CD14-positive monocyte (primary cell): ENCODE measurements at regions not wholly inside any gene's neighbourhood (a gene's known extent, or its start where the extent isn't known, plus 50 kb on each side); places are given as distances from the start of the nearest gene placed in this dataset.

Experiments used
- DNase-seq, 3 donors: peaks; one replicate each; pipeline ENCODE4 v3.0.0-alpha.2; 2011 to 2022
- H2AFZ ChIP-seq: 2 replicates; pipeline ENCODE4 v1.6.0; 2012; ENCODE audit warnings: mild to moderate bottlenecking, low read depth, low read length, inconsistent platforms; ENCODE audit not compliant: insufficient read depth, poor library complexity, severe bottlenecking
- H3K27ac ChIP-seq, 2 donors: 1 replicate in 1 of 2; 2 replicates in 1 of 2; pipeline ENCODE4 v1.5.1; 2012 to 2013; ENCODE audit warnings: low read length in 2 of 2, control low read depth in 1 of 2, inconsistent platforms in 1 of 2, low read depth in 1 of 2, mild to moderate bottlenecking in 1 of 2
- H3K27me3 ChIP-seq, 2 donors: one replicate each; pipeline versions ENCODE4 v1.6.0 to v1.6.1; 2011 to 2013; ENCODE audit warnings: low read length in 2 of 2; ENCODE audit not compliant: control insufficient read depth in 2 of 2, insufficient read depth in 2 of 2
- H3K36me3 ChIP-seq, 2 donors: replicated peaks in 1 of 2; 1 replicate in 1 of 2; 2 replicates in 1 of 2; pipeline versions ENCODE4 v1.5.1 to v1.6.1; 2012 to 2013; ENCODE audit warnings: low read length in 2 of 2, control low read depth in 1 of 2, inconsistent platforms in 1 of 2, mild to moderate bottlenecking in 1 of 2; ENCODE audit not compliant: insufficient read depth in 2 of 2, control insufficient read depth in 1 of 2
- H3K4me1 ChIP-seq, 2 donors: 1 replicate in 1 of 2; 2 replicates in 1 of 2; pipeline versions ENCODE4 v1.5.1 to v1.6.1; 2012 to 2013; ENCODE audit warnings: low read length in 2 of 2, control low read depth in 1 of 2, inconsistent platforms in 1 of 2, mild to moderate bottlenecking in 1 of 2, moderate library complexity in 1 of 2; ENCODE audit not compliant: insufficient read depth in 2 of 2, control insufficient read depth in 1 of 2
- H3K4me2 ChIP-seq: replicated peaks from 2 replicates; pipeline ENCODE3; 2012; ENCODE audit warnings: low read length, moderate library complexity, mild to moderate bottlenecking; ENCODE audit not compliant: poor library complexity, severe bottlenecking; ENCODE audit errors: extremely low read depth
- H3K4me3 ChIP-seq, 3 experiments: fragments of 200-600 bp in 1 of 3; sonication (generic) in 1 of 3; replicated peaks in 1 of 3; 1 replicate in 2 of 3; 2 replicates in 1 of 3; pipeline ENCODE4 v1.5.1; 2011 to 2013; ENCODE audit warnings: low read length in 3 of 3, mild to moderate bottlenecking in 3 of 3, control low read depth in 2 of 3, low read depth in 2 of 3, inconsistent platforms in 1 of 3, moderate library complexity in 1 of 3
- H3K79me2 ChIP-seq: 2 replicates; pipeline ENCODE4 v1.6.0; 2012; ENCODE audit warnings: mild to moderate bottlenecking, control low read depth, inconsistent platforms, low read length, moderate library complexity; ENCODE audit not compliant: insufficient read depth
- H3K9ac ChIP-seq: 2 replicates; pipeline ENCODE4 v1.6.0; 2017; ENCODE audit warnings: low read length, mild to moderate bottlenecking; ENCODE audit not compliant: insufficient read depth, poor library complexity, severe bottlenecking
- H3K9me3 ChIP-seq, 2 donors: replicated peaks in 1 of 2; 1 replicate in 1 of 2; 2 replicates in 1 of 2; pipeline versions ENCODE4 v1.5.1 to v1.6.1; 2012 to 2013; ENCODE audit warnings: low read length in 2 of 2, control low read depth in 1 of 2; ENCODE audit not compliant: control insufficient read depth in 1 of 2, insufficient read depth in 1 of 2
- H4K20me1 ChIP-seq: 2 replicates; pipeline ENCODE4 v1.6.0; 2012; ENCODE audit warnings: mild to moderate bottlenecking, low read length, control low read depth, moderate library complexity; ENCODE audit not compliant: insufficient read depth
- H3K27ac Mint-ChIP-seq, 7 donors: one replicate each; pipeline ENCODE4 v1.8.0; 2020; ENCODE audit warnings: mild to moderate bottlenecking in 7 of 7, mixed read lengths in 7 of 7, moderate library complexity in 6 of 7, inconsistent platforms in 2 of 7
- H3K27me3 Mint-ChIP-seq, 3 donors: one replicate each; pipeline ENCODE4 v1.8.0; 2021 to 2022; ENCODE audit warnings: low read depth in 3 of 3, mild to moderate bottlenecking in 3 of 3, mixed read lengths in 3 of 3, moderate library complexity in 3 of 3, inconsistent platforms in 1 of 3
- H3K36me3 Mint-ChIP-seq, 2 donors: one replicate each; pipeline ENCODE4 v1.8.0; 2020; ENCODE audit warnings: mixed read lengths in 2 of 2, inconsistent platforms in 1 of 2, mild to moderate bottlenecking in 1 of 2
- H3K4me1 Mint-ChIP-seq: one replicate; pipeline ENCODE4 v1.8.0; 2020; ENCODE audit warnings: mild to moderate bottlenecking, mixed read lengths
- H3K4me3 Mint-ChIP-seq, 2 donors: one replicate each; pipeline ENCODE4 v1.8.0; 2020; ENCODE audit warnings: mild to moderate bottlenecking in 2 of 2, mixed read lengths in 2 of 2, moderate library complexity in 1 of 2
- H3K9me3 Mint-ChIP-seq, 7 donors: one replicate each; pipeline ENCODE4 v1.8.0; 2020 to 2022; ENCODE audit warnings: mixed read lengths in 7 of 7, mild to moderate bottlenecking in 6 of 7, moderate library complexity in 6 of 7, inconsistent platforms in 2 of 7
- CTCF ChIP-seq: fragments of 200-600 bp; IDR thresholded peaks from one replicate; pipeline ENCODE4 v1.8.0; 2022; ENCODE audit warnings: antibody characterized with exemption, mild to moderate bottlenecking
- WGBS: methylation state at CpG from one replicate; pipeline ENCODE4 v1.1.5; 2013; ENCODE audit warnings: missing lambda C conversion rate; ENCODE audit not compliant: insufficient coverage; 5-methylcytosine and 5-hydroxymethylcytosine counted together
- intact Hi-C, 2 donors: fragments of 100-400 bp; cut with micrococcal nuclease; formaldehyde crosslinking; loops; one replicate each; pipeline versions ENCODE4 v1.15.0 to v1.15.1; 2023

GRCh38 chr11:127629200-127629599 lies 628.6 kb upstream of the KIRREL3 start:
- DNase-seq = no peak
- Mint-ChIP-seq H3K4me1 (no peaks in the 10 kb centered on the region), H3K36me3 (no peaks in the 10 kb centered on the region), H3K27me3 (no peaks in the 10 kb centered on the region), H3K27ac (no peak overlapping the region), H3K9me3 (peaks cover 0 to 3% (median 0%) of the 10 kb centered on the region in 7 donors), H3K4me3 (no peak overlapping the region)
- Histone ChIP-seq H4K20me1 (no peaks in the 10 kb centered on the region), H2AFZ (no peak overlapping the region), H3K27me3 (no peaks in the 10 kb centered on the region), H3K4me2 (no peak overlapping the region), H3K36me3 (no peaks in the 10 kb centered on the region), H3K4me3 (no peak overlapping the region), H3K9ac (no peak overlapping the region), H3K27ac (no peak overlapping the region), H3K79me2 (no peaks in the 10 kb centered on the region), H3K9me3 (no peaks in the 10 kb centered on the region), H3K4me1 (no peaks in the 10 kb centered on the region)
- WGBS = no CpG with 5 or more reads among the region's 3 CpGs
- intact Hi-C loops = no loop called here
- TF ChIP-seq CTCF = no peak

GRCh38 chr11:127628458-127628785 lies 627.9 kb upstream of the KIRREL3 start:
- H3K27ac ChIP-seq = no peak overlapping the region
- peak overlapping the region in 1 of 2 donors; percentile 1 for H3K4me3 Mint-ChIP-seq
- no peaks in the 10 kb centered on the region for H3K27me3 ChIP-seq
- no peak overlapping the region for H3K4me2 ChIP-seq
- no peak overlapping the region for H3K9ac ChIP-seq
- peaks cover 0 to 3% (median 0%) of the 10 kb centered on the region in 7 donors for H3K9me3 Mint-ChIP-seq
- H2AFZ ChIP-seq = no peak overlapping the region
- H3K27ac Mint-ChIP-seq = no peak overlapping the region
- H4K20me1 ChIP-seq = no peaks in the 10 kb centered on the region
- intact Hi-C loops = no loop called here
- TF ChIP-seq CTCF = no peak
- H3K36me3 ChIP-seq = no peaks in the 10 kb centered on the region
- H3K4me1 ChIP-seq = no peaks in the 10 kb centered on the region
- no peaks in the 10 kb centered on the region for H3K9me3 ChIP-seq
- H3K4me3 ChIP-seq = no peak overlapping the region
- no peaks in the 10 kb centered on the region for H3K27me3 Mint-ChIP-seq
- WGBS = no CpG with 5 or more reads among the region's 5 CpGs
- no peaks in the 10 kb centered on the region for H3K4me1 Mint-ChIP-seq
- no peak for DNase-seq
- no peaks in the 10 kb centered on the region for H3K79me2 ChIP-seq
- no peaks in the 10 kb centered on the region for H3K36me3 Mint-ChIP-seq
